ENCODE measurements at regions not wholly inside any gene's neighbourhood (a gene's known extent, or its start where the extent isn't known, plus 50 kb on each side); places are given as distances from the start of the nearest gene placed in this dataset.

- no peak for DNase-seq
- no peak overlapping the region for H3K27ac ChIP-seq
- intact Hi-C loops (cut with DNase I), result no loop called here
- H3K27me3 ChIP-seq, result no peaks in the 10 kb centered on the region
- H3K4me1 ChIP-seq, result no peaks in the 10 kb centered on the region
- H3K36me3 ChIP-seq, result no peaks in the 10 kb centered on the region
- no peak for ATAC-seq
- TF ChIP-seq CTCF (IDR thresholded peaks at IDR 0.05), result no peak
- peaks cover 0 to 6% of the 10 kb centered on the region in 2 donors for H3K9me3 ChIP-seq
- H3K4me3 ChIP-seq, result no peak overlapping the region
These were observed 929.7 kb upstream of the KCND2 start for GRCh38 chr7:119343289-119343688.

- no peaks in the 10 kb centered on the region for H3K27me3 ChIP-seq
- no peak overlapping the region for H3K27ac ChIP-seq
- TF ChIP-seq CTCF (IDR thresholded peaks at IDR 0.05), result no peak
- DNase-seq (no peak), ATAC-seq (no peak)
- no peaks in the 10 kb centered on the region for H3K4me1 ChIP-seq
- H3K36me3 ChIP-seq, result no peaks in the 10 kb centered on the region
- H3K4me3 ChIP-seq, result no peak overlapping the region
- peaks cover 0 to 6% of the 10 kb centered on the region in 2 donors for H3K9me3 ChIP-seq
- intact Hi-C loops (cut with DNase I), result no loop called here
These were observed 928.5 kb upstream of the KCND2 start for GRCh38 chr7:119344466-119344865.

GRCh38 chr7:119348491-119348890 lies 924.5 kb upstream of the KCND2 start:
- Histone ChIP-seq H3K9me3 (no peaks in the 10 kb centered on the region), H3K27me3 (no peaks in the 10 kb centered on the region), H3K4me1 (no peaks in the 10 kb centered on the region), H3K27ac (no peak overlapping the region), H3K4me3 (no peak overlapping the region), H3K36me3 (no peaks in the 10 kb centered on the region)
- intact Hi-C loops (cut with DNase I), result no loop called here
- ATAC-seq (no peak), DNase-seq (no peak)
- TF ChIP-seq CTCF (IDR thresholded peaks at IDR 0.05), result no peak

GRCh38 chr7:119350334-119350733 lies 922.6 kb upstream of the KCND2 start:
- ATAC-seq, result no peak
- no peak overlapping the region for H3K4me3 ChIP-seq
- H3K4me1 ChIP-seq, result no peaks in the 10 kb centered on the region
- TF ChIP-seq CTCF (IDR thresholded peaks at IDR 0.05), result no peak
- no peaks in the 10 kb centered on the region for H3K27me3 ChIP-seq
- no peaks in the 10 kb centered on the region for H3K36me3 ChIP-seq
- no peak overlapping the region for H3K27ac ChIP-seq
- intact Hi-C loops (cut with DNase I), result no loop called here
- H3K9me3 ChIP-seq, result no peaks in the 10 kb centered on the region
- peak in 1 of 4 donors; percentile 31 for DNase-seq

- Histone ChIP-seq H3K4me3 (no peak overlapping the region), H3K36me3 (no peaks in the 10 kb centered on the region), H3K27me3 (no peaks in the 10 kb centered on the region), H3K27ac (no peak overlapping the region), H3K9me3 (no peaks in the 10 kb centered on the region), H3K4me1 (no peaks in the 10 kb centered on the region)
- no peak for ATAC-seq
- no peak for TF ChIP-seq CTCF (IDR thresholded peaks at IDR 0.05)
- DNase-seq, result peak in 1 of 4 donors; percentile 35
- intact Hi-C loops (cut with DNase I), result no loop called here
These were observed 921.7 kb upstream of the KCND2 start for GRCh38 chr7:119351320-119351719.
